ENCODE measurements at regions not wholly inside any gene's neighbourhood (a gene's known extent, or its start where the extent isn't known, plus 50 kb on each side); places are given as distances from the start of the nearest gene placed in this dataset.

GRCh38 chr5:102596951-102597350, 98.2 kb upstream of the SLCO6A1 start:
- no peak overlapping the region for H3K4me3 ChIP-seq (ENCODE audit: low read depth in 1 of 2, low read length in 1 of 2)
- H3K4me1 ChIP-seq (ENCODE audit: control insufficient read depth in 1 of 2, insufficient read depth in 1 of 2, low read depth in 1 of 2, low read length in 1 of 2) = no peaks in the 10 kb centered on the region
- TF ChIP-seq CTCF (IDR thresholded peaks at IDR 0.05) = no peak
- no peak overlapping the region for H3K27ac ChIP-seq
- no peaks in the 10 kb centered on the region for H3K36me3 ChIP-seq
- H3K27me3 ChIP-seq = no peaks in the 10 kb centered on the region
- H3K9me3 ChIP-seq = no peaks in the 10 kb centered on the region

- Histone ChIP-seq H3K36me3 (no peaks in the 10 kb centered on the region), H3K27me3 (no peaks in the 10 kb centered on the region), H3K27ac (no peak overlapping the region), H3K4me1 (ENCODE audit: control insufficient read depth in 1 of 2, insufficient read depth in 1 of 2, low read depth in 1 of 2, low read length in 1 of 2) (no peaks in the 10 kb centered on the region), H3K4me3 (ENCODE audit: low read depth in 1 of 2, low read length in 1 of 2) (no peak overlapping the region), H3K9me3 (no peaks in the 10 kb centered on the region)
- TF ChIP-seq CTCF (IDR thresholded peaks at IDR 0.05) = no peak
These were observed 100.5 kb upstream of the SLCO6A1 start for GRCh38 chr5:102599289-102599688.

- no peak for TF ChIP-seq CTCF (IDR thresholded peaks at IDR 0.05)
- H3K4me3 ChIP-seq (ENCODE audit: low read depth in 1 of 2, low read length in 1 of 2) = no peak overlapping the region
- no peaks in the 10 kb centered on the region for H3K9me3 ChIP-seq
- H3K4me1 ChIP-seq (ENCODE audit: control insufficient read depth in 1 of 2, insufficient read depth in 1 of 2, low read depth in 1 of 2, low read length in 1 of 2) = no peaks in the 10 kb centered on the region
- H3K27ac ChIP-seq = no peak overlapping the region
- no peaks in the 10 kb centered on the region for H3K36me3 ChIP-seq
- no peaks in the 10 kb centered on the region for H3K27me3 ChIP-seq
These were observed 102.2 kb upstream of the SLCO6A1 start for GRCh38 chr5:102600964-102601363.

GRCh38 chr5:102603670-102604069, 104.9 kb upstream of the SLCO6A1 start:
- no peaks in the 10 kb centered on the region for H3K27me3 ChIP-seq

GRCh38 chr5:102608414-102608813, 109.6 kb upstream of the SLCO6A1 start:
- Histone ChIP-seq H3K27ac (no peak overlapping the region), H3K27me3 (no peaks in the 10 kb centered on the region), H3K36me3 (no peaks in the 10 kb centered on the region), H3K4me1 (ENCODE audit: control insufficient read depth in 1 of 2, insufficient read depth in 1 of 2, low read depth in 1 of 2, low read length in 1 of 2) (no peaks in the 10 kb centered on the region), H3K9me3 (no peaks in the 10 kb centered on the region), H3K4me3 (ENCODE audit: low read depth in 1 of 2, low read length in 1 of 2) (no peak overlapping the region)
- no peak for TF ChIP-seq CTCF (IDR thresholded peaks at IDR 0.05)

More at GRCh38 chr5:102603670-102604069, 104.9 kb upstream of the SLCO6A1 start:
- H3K4me1 ChIP-seq (ENCODE audit: control insufficient read depth in 1 of 2, insufficient read depth in 1 of 2, low read depth in 1 of 2, low read length in 1 of 2) = no peaks in the 10 kb centered on the region
- H3K9me3 ChIP-seq = no peaks in the 10 kb centered on the region
- H3K27ac ChIP-seq = no peak overlapping the region
- no peak for TF ChIP-seq CTCF (IDR thresholded peaks at IDR 0.05)
- H3K4me3 ChIP-seq (ENCODE audit: low read depth in 1 of 2, low read length in 1 of 2) = no peak overlapping the region
- no peaks in the 10 kb centered on the region for H3K36me3 ChIP-seq

- no peaks in the 10 kb centered on the region for H3K27me3 ChIP-seq
- no peak overlapping the region for H3K4me3 ChIP-seq (ENCODE audit: low read depth in 1 of 2, low read length in 1 of 2)
- no peaks in the 10 kb centered on the region for H3K36me3 ChIP-seq
- TF ChIP-seq CTCF (IDR thresholded peaks at IDR 0.05) = no peak
- no peak overlapping the region for H3K27ac ChIP-seq
- H3K9me3 ChIP-seq = no peaks in the 10 kb centered on the region
- H3K4me1 ChIP-seq (ENCODE audit: control insufficient read depth in 1 of 2, insufficient read depth in 1 of 2, low read depth in 1 of 2, low read length in 1 of 2) = no peaks in the 10 kb centered on the region
These were observed 112.5 kb upstream of the SLCO6A1 start for GRCh38 chr5:102611312-102611711.

All from neutrophil (primary cell).